Skeletal muscle satellite cell (primary cell): ENCODE measurements at regions not wholly inside any gene's neighbourhood (a gene's known extent, or its start where the extent isn't known, plus 50 kb on each side); places are given as distances from the start of the nearest gene placed in this dataset. TPM values are rescaled to one million over a fixed set of nuclear protein-coding genes. Genes with fewer than 3 reads are reported as not detected.
"Not testable (repeated sequence)": the region's sequence is repeated elsewhere in the genome, so short reads cannot be mapped to it uniquely, and the experiment has no call there.

Experiments used
- H3K27me3 ChIP-seq: 2 replicates; pipeline ENCODE4 v1.7.0; 2013; ENCODE audit warnings: low read length; ENCODE audit not compliant: control insufficient read depth, insufficient read depth
- H3K36me3 ChIP-seq: 2 replicates; pipeline ENCODE4 v1.7.0; 2013; ENCODE audit warnings: mild to moderate bottlenecking, control low read depth, low read length; ENCODE audit not compliant: insufficient read depth
- H3K4me1 ChIP-seq: 2 replicates; pipeline ENCODE4 v1.7.0; 2013; ENCODE audit warnings: low read length; ENCODE audit not compliant: control insufficient read depth, insufficient read depth
- H3K4me2 ChIP-seq: 2 replicates; pipeline ENCODE4 v1.7.0; 2013; ENCODE audit warnings: mild to moderate bottlenecking, low read length
- H3K4me3 ChIP-seq: 2 replicates; pipeline ENCODE4 v1.7.0; 2013; ENCODE audit warnings: low read length
- H3K9ac ChIP-seq: 2 replicates; pipeline ENCODE4 v1.7.0; 2013; ENCODE audit warnings: mild to moderate bottlenecking, low read depth, low read length, moderate library complexity
- H3K9me3 ChIP-seq: replicated peaks from 2 replicates; pipeline ENCODE4 v1.7.0; 2013; ENCODE audit warnings: mild to moderate bottlenecking, control low read depth, low read length
- small RNA-seq: library from RNA; depleted of rRNA; stranded (forward); fragments of <200 nt; gene quantifications from one replicate; pipeline ENCODE3, GENCODE V24; 2012

DNA sequence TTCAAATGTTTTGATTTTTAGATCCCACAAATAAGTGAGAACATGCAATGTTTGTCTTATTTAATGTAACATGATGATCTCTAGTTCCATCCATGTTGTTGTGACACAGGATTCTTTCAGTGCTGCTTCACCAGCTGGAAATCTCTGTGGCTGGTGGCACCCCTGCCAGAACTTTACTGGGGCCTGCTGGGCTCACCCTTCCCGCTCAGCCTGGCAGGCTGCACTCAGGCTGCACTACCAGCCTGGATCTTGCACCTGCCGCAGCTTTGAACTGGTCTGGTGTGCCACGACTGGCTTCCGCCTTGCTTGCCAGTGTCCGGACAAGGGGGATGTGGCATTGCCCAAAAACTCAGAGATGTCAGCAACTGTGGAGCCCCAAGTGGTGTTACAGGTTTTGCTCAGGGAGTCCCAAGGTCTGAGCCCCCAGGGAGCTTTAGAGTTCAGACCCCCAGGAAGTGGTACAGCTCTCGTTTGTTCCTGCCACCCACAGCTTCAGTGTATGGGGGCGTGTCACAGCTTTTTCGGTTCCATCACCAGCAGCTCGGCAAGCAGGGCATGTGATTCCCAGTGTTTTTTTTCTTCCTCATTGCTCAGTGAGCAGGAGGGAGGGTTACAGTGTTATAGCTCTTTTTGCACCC lies 72.3 kb upstream of the SYNCRIP start:
- Histone ChIP-seq H3K9me3 (no peaks in the 10 kb centered on the region), H3K36me3 (no peaks in the 10 kb centered on the region)

DNA sequence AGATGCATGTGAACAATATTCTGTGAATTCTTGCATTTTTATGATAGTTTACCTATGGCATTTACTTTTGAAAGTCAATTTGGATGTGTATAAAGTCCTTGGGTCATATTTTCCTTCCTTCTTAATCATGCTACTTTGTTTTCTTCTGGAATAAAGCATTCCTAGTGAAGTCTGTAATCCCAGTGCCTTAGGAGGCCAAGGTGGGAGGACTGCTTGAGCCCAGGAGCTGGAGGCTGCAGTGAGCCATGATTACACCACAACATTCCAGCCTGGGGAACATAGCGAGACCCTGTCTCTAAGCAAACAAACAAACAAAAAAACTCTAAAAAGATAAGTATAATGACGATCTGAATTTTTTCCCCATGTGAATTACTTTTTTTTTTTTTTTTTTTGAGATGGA lies 69.7 kb upstream of the SYNCRIP start:
- H3K4me1 ChIP-seq = no peaks in the 10 kb centered on the region
- H3K36me3 ChIP-seq = no peaks in the 10 kb centered on the region
- H3K4me3 ChIP-seq = no peak overlapping the region
- H3K27me3 ChIP-seq = no peaks in the 10 kb centered on the region
- H3K9ac ChIP-seq = no peak overlapping the region
- H3K4me2 ChIP-seq = no peak overlapping the region
- no peaks in the 10 kb centered on the region for H3K9me3 ChIP-seq

More for the DNA sequence above, 72.3 kb upstream of the SYNCRIP start:
- H3K9ac ChIP-seq = no peak overlapping the region
- H3K4me2 ChIP-seq = no peak overlapping the region
- no peaks in the 10 kb centered on the region for H3K4me1 ChIP-seq
- no peaks in the 10 kb centered on the region for H3K27me3 ChIP-seq
- no peak overlapping the region for H3K4me3 ChIP-seq

DNA sequence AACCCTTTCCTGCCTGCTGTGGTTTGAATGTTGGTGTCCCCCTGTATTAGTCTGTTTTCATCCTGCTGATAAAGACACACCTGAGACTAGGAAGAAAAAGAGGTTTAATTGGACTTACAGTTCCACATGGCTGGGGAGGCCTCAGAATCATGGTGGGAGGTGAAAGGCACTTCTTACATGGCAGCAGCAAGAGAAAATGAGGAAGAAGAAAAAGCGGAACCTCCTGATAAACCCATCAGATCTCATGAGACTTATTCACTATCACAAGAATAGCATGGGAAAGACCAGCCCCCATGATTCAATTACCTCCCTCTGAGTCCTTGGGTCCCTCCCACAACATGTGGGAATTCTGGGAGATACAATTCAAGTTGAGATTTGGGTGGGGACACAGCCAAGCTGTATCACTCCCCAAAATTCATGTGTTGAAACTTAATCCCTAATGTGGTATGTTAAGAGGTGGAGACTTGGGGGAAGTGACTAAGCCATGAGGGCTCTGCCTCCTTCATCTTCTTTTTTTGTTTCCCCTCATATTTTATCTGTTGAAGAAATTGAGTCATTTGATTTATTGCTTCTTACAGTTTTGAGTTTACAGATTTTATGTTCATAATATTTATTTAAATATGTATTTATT lies 64.9 kb upstream of the SYNCRIP start:
- H3K4me1 ChIP-seq, H3K9ac ChIP-seq, H3K4me3 ChIP-seq, H3K9me3 ChIP-seq, H3K4me2 ChIP-seq, H3K27me3 ChIP-seq, H3K36me3 ChIP-seq: not testable (repeated sequence)

DNA sequence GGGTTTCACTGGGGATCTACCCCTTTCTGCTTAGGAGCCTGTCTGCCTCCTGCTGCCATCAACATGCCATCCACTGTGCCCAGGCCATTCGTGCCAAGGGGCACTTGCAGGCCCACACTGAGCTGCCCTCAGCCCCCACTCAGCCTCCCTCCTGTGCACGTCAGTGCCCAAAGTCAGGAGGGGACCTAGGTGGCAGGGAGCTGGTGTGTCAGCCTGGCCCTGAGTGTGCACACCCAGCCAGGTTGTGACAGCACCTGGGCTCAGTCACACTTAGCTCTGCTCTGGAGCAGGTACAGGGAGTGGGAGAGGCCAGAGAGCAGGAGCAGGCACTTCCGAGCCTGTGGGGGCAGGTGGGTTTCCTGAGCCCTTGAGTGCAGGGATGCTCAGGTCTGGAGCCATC lies 63.6 kb upstream of the SYNCRIP start:
- Histone ChIP-seq H3K4me3 (no peak overlapping the region), H3K9ac (no peak overlapping the region), H3K9me3 (no peaks in the 10 kb centered on the region), H3K4me1 (no peaks in the 10 kb centered on the region), H3K27me3 (no peaks in the 10 kb centered on the region), H3K4me2 (no peak overlapping the region), H3K36me3 (no peaks in the 10 kb centered on the region)

DNA sequence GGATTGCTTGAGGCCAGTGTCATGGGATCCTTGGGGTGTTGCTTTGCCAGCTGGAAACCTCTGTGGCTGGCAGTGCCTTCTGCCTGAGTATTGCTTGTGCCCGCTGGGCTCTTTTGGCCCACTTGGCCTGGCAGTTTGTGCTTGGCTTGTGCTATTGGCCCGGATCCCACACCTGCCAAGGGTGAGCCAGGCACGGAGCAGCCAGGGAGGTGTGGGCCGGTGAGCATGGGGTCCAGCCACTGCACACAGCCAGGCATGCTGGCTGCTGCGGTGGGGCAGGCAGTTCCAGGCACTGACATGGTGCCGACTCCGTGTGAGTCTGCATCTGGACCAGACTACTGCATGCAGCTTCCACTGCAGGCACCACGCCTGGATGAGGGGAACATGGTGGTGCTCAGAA lies 62.5 kb upstream of the SYNCRIP start:
- Histone ChIP-seq H3K27me3 (no peaks in the 10 kb centered on the region), H3K4me3 (no peak overlapping the region), H3K9me3 (no peaks in the 10 kb centered on the region), H3K9ac (no peak overlapping the region), H3K4me1 (no peaks in the 10 kb centered on the region), H3K4me2 (no peak overlapping the region), H3K36me3 (no peaks in the 10 kb centered on the region)

DNA sequence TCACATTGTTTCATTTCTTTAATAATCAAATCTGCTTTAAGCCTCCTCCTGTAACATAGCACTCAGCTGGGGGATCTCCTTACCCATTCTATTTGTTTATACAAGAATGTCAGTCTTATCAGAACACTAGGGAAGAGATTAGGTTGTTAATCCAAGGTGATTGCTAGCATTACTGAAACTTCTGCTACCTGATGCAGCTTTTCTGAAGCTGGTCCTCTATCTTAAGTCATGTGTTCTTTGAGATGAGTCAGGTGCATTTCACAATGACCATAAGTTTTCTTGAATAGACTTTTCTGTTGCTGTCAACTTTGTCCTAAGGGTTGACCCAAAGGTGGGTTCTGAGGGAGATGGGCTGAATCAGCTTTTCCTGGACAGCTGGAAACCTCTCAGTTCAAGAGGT lies 60.7 kb upstream of the SYNCRIP start:
- no peaks in the 10 kb centered on the region for H3K36me3 ChIP-seq
- H3K9ac ChIP-seq = no peak overlapping the region
- H3K4me1 ChIP-seq = no peaks in the 10 kb centered on the region
- H3K4me3 ChIP-seq = no peak overlapping the region
- no peaks in the 10 kb centered on the region for H3K9me3 ChIP-seq
- no peak overlapping the region for H3K4me2 ChIP-seq
- no peaks in the 10 kb centered on the region for H3K27me3 ChIP-seq

Small RNA genes in the stretch of these regions (small RNA-seq; reads per million reads assigned to genes)
- not detected for gene RF00019
- gene RN7SL643P = not detected
- not detected for gene RNU4-12P
- not detected for gene RNU4-72P
- gene SMIM11P1 = not detected
